ENCODE measurements at regions not wholly inside any gene's neighbourhood (a gene's known extent, or its start where the extent isn't known, plus 50 kb on each side); places are given as distances from the start of the nearest gene placed in this dataset.

- no peak for ATAC-seq
- no peak overlapping the region for H3K27ac Mint-ChIP-seq
- H3K4me1 Mint-ChIP-seq, result no peaks in the 10 kb centered on the region
- no peak for DNase-seq
- no peaks in the 10 kb centered on the region for H3K9me3 Mint-ChIP-seq
- no peak overlapping the region for H3K4me3 Mint-ChIP-seq
- peaks cover 59% of the 10 kb centered on the region for H3K27me3 Mint-ChIP-seq
Observed at GRCh38 chr16:79331066-79331465, 269.5 kb downstream of the MAF start.

GRCh38 chr16:79329967-79330366 lies 270.6 kb downstream of the MAF start:
- H3K27ac Mint-ChIP-seq, result no peak overlapping the region
- no peak overlapping the region for H3K4me3 Mint-ChIP-seq
- no peaks in the 10 kb centered on the region for H3K4me1 Mint-ChIP-seq
- no peak for DNase-seq
- H3K27me3 Mint-ChIP-seq, result peaks cover 61% of the 10 kb centered on the region
- H3K9me3 Mint-ChIP-seq, result no peaks in the 10 kb centered on the region
- ATAC-seq, result no peak

- ATAC-seq (no peak), DNase-seq (no peak)
- Mint-ChIP-seq H3K4me3 (no peak overlapping the region), H3K27me3 (peaks cover 61% of the 10 kb centered on the region), H3K27ac (no peak overlapping the region), H3K4me1 (no peaks in the 10 kb centered on the region), H3K9me3 (no peaks in the 10 kb centered on the region)
Observed at GRCh38 chr16:79329166-79329521, 271.4 kb downstream of the MAF start.

- peaks cover 61% of the 10 kb centered on the region for H3K27me3 Mint-ChIP-seq
- no peak overlapping the region for H3K27ac Mint-ChIP-seq
- no peaks in the 10 kb centered on the region for H3K9me3 Mint-ChIP-seq
- no peaks in the 10 kb centered on the region for H3K4me1 Mint-ChIP-seq
- ATAC-seq (no peak), DNase-seq (no peak)
- H3K4me3 Mint-ChIP-seq, result no peak overlapping the region
Observed at GRCh38 chr16:79328402-79329165, 272.0 kb downstream of the MAF start.

- no peak overlapping the region for H3K27ac Mint-ChIP-seq
- H3K4me1 Mint-ChIP-seq, result no peaks in the 10 kb centered on the region
- no peak for ATAC-seq
- no peaks in the 10 kb centered on the region for H3K9me3 Mint-ChIP-seq
- no peak for DNase-seq
- no peak overlapping the region for H3K4me3 Mint-ChIP-seq
- H3K27me3 Mint-ChIP-seq, result peaks cover 68% of the 10 kb centered on the region
Observed at GRCh38 chr16:79327836-79328235, 272.7 kb downstream of the MAF start.

GRCh38 chr16:79326549-79326948 lies 274.0 kb downstream of the MAF start:
- ATAC-seq (no peak), DNase-seq (no peak)
- Mint-ChIP-seq H3K27me3 (peaks cover 80% of the 10 kb centered on the region), H3K27ac (no peak overlapping the region), H3K4me3 (no peak overlapping the region), H3K4me1 (no peaks in the 10 kb centered on the region), H3K9me3 (no peaks in the 10 kb centered on the region)

GRCh38 chr16:79325226-79325945 lies 275.2 kb downstream of the MAF start:
- H3K4me3 Mint-ChIP-seq, result no peak overlapping the region
- no peaks in the 10 kb centered on the region for H3K4me1 Mint-ChIP-seq
- peaks cover 90% of the 10 kb centered on the region for H3K27me3 Mint-ChIP-seq
- no peak for DNase-seq
- H3K9me3 Mint-ChIP-seq, result no peaks in the 10 kb centered on the region
- H3K27ac Mint-ChIP-seq, result no peak overlapping the region
- no peak for ATAC-seq

GRCh38 chr16:79320956-79321355 lies 279.6 kb downstream of the MAF start:
- Mint-ChIP-seq H3K4me1 (peaks cover 6% of the 10 kb centered on the region), H3K27ac (no peak overlapping the region), H3K4me3 (no peak overlapping the region), H3K9me3 (no peaks in the 10 kb centered on the region), H3K27me3 (peaks cover 89% of the 10 kb centered on the region)
- DNase-seq (no peak), ATAC-seq (no peak)

- ATAC-seq (no peak), DNase-seq (no peak)
- H3K27me3 Mint-ChIP-seq, result peaks cover 72% of the 10 kb centered on the region
- H3K9me3 Mint-ChIP-seq, result no peaks in the 10 kb centered on the region
- H3K27ac Mint-ChIP-seq, result no peak overlapping the region
- no peak overlapping the region for H3K4me3 Mint-ChIP-seq
- H3K4me1 Mint-ChIP-seq, result peaks cover 10% of the 10 kb centered on the region
Observed at GRCh38 chr16:79318143-79318899, 282.2 kb downstream of the MAF start.

GRCh38 chr16:79317521-79317920 lies 283.0 kb downstream of the MAF start:
- DNase-seq (no peak), ATAC-seq (no peak)
- H3K4me3 Mint-ChIP-seq, result no peak overlapping the region
- peaks cover 71% of the 10 kb centered on the region for H3K27me3 Mint-ChIP-seq
- no peaks in the 10 kb centered on the region for H3K9me3 Mint-ChIP-seq
- peaks cover 10% of the 10 kb centered on the region for H3K4me1 Mint-ChIP-seq
- no peak overlapping the region for H3K27ac Mint-ChIP-seq

GRCh38 chr16:79317026-79317425 lies 283.5 kb downstream of the MAF start:
- H3K27ac Mint-ChIP-seq, result no peak overlapping the region
- ATAC-seq (no peak), DNase-seq (no peak)
- H3K9me3 Mint-ChIP-seq, result no peaks in the 10 kb centered on the region
- H3K27me3 Mint-ChIP-seq, result peaks cover 66% of the 10 kb centered on the region
- peaks cover 10% of the 10 kb centered on the region for H3K4me1 Mint-ChIP-seq
- H3K4me3 Mint-ChIP-seq, result no peak overlapping the region

GRCh38 chr16:79316004-79316458 lies 284.5 kb downstream of the MAF start:
- DNase-seq (peak; percentile 4 to 48), ATAC-seq (peak; percentile 84)
- Mint-ChIP-seq H3K4me3 (no peak overlapping the region), H3K4me1 (peaks cover 10% of the 10 kb centered on the region), H3K9me3 (no peaks in the 10 kb centered on the region), H3K27ac (no peak overlapping the region), H3K27me3 (peaks cover 63% of the 10 kb centered on the region)

GRCh38 chr16:79312502-79312901 lies 288.0 kb downstream of the MAF start:
- H3K27me3 Mint-ChIP-seq, result peaks cover 54% of the 10 kb centered on the region
- peaks cover 10% of the 10 kb centered on the region for H3K4me1 Mint-ChIP-seq
- no peak overlapping the region for H3K4me3 Mint-ChIP-seq
- H3K9me3 Mint-ChIP-seq, result no peaks in the 10 kb centered on the region
- DNase-seq, result no peak
- no peak for ATAC-seq
- H3K27ac Mint-ChIP-seq, result no peak overlapping the region

GRCh38 chr16:79310710-79311109 lies 289.8 kb downstream of the MAF start:
- DNase-seq (no peak), ATAC-seq (no peak)
- Mint-ChIP-seq H3K27ac (no peak overlapping the region), H3K4me1 (peaks cover under 1% of the 10 kb centered on the region), H3K9me3 (no peaks in the 10 kb centered on the region), H3K27me3 (peaks cover 53% of the 10 kb centered on the region), H3K4me3 (no peak overlapping the region)

- H3K9me3 Mint-ChIP-seq, result no peaks in the 10 kb centered on the region
- no peaks in the 10 kb centered on the region for H3K4me1 Mint-ChIP-seq
- no peak overlapping the region for H3K27ac Mint-ChIP-seq
- no peak overlapping the region for H3K4me3 Mint-ChIP-seq
- ATAC-seq, result no peak
- no peak for DNase-seq
- peaks cover 61% of the 10 kb centered on the region for H3K27me3 Mint-ChIP-seq
Observed at GRCh38 chr16:79309606-79310005, 290.9 kb downstream of the MAF start.

- Mint-ChIP-seq H3K27ac (no peak overlapping the region), H3K4me1 (no peaks in the 10 kb centered on the region), H3K4me3 (no peak overlapping the region), H3K9me3 (no peaks in the 10 kb centered on the region), H3K27me3 (peaks cover 64% of the 10 kb centered on the region)
- DNase-seq (no peak), ATAC-seq (no peak)
Observed at GRCh38 chr16:79307214-79307613, 293.3 kb downstream of the MAF start.
